ENCODE measurements at regions not wholly inside any gene's neighbourhood (a gene's known extent, or its start where the extent isn't known, plus 50 kb on each side); places are given as distances from the start of the nearest gene placed in this dataset.

- H3K23ac ChIP-seq (ENCODE audit: insufficient read length, low read depth, low read length) = no peak overlapping the region
- no peaks in the 10 kb centered on the region for H3K9me3 ChIP-seq (ENCODE audit: control insufficient read depth, low read depth, low read length)
- no peaks in the 10 kb centered on the region for H3K79me1 ChIP-seq (ENCODE audit: insufficient read depth, low read depth, low read length, poor library complexity, severe bottlenecking)
- no peak overlapping the region for H3K56ac ChIP-seq (ENCODE audit: insufficient read length, low read depth, low read length)
- no peak overlapping the region for H3K9ac ChIP-seq (ENCODE audit: extremely low read depth, insufficient read length, low read length)
- Mint-ChIP-seq H3K27ac (no peak overlapping the region), H3K36me3 (ENCODE audit: insufficient read depth in 1 of 3, low read depth in 3 of 3) (peaks cover 0 to 2% (median 0%) of the 10 kb centered on the region in 3 experiments; a peak in 1 of 7 replicates), H3K9me3 (peaks cover 2 to 3% of the 10 kb centered on the region in 2 experiments; a peak in 2 of 5 replicates), H3K27me3 (ENCODE audit: low read depth) (no peaks in the 10 kb centered on the region), H3K4me1 (peaks cover 4 to 5% of the 10 kb centered on the region in 2 experiments; a peak in 3 of 4 replicates), H3K4me3 (no peak overlapping the region)
- no peak overlapping the region for H3T11ph ChIP-seq (ENCODE audit: low read length)
- no peak overlapping the region for H2BK120ac ChIP-seq (ENCODE audit: low read depth, low read length, poor library complexity, severe bottlenecking)
- 100% methylated on average over 1 of the region's 2 CpGs for WGBS (ENCODE audit: extremely low coverage, insufficient read length, low lambda C conversion rate)
- no peak overlapping the region for H3K14ac ChIP-seq (ENCODE audit: insufficient read depth, low read length)
- TF ChIP-seq CTCF (conservative IDR thresholded peaks at IDR 0.05) = no peak
- no peaks in the 10 kb centered on the region for H3K79me2 ChIP-seq (ENCODE audit: insufficient read depth, low read length)
- H4K91ac ChIP-seq (ENCODE audit: insufficient read length, low read depth, low read length) = no peak overlapping the region
- no peak overlapping the region for H3K4ac ChIP-seq (ENCODE audit: low read depth, low read length)
- H2AFZ ChIP-seq (ENCODE audit: low read length) = no peak overlapping the region
- H4K20me1 ChIP-seq (ENCODE audit: control insufficient read depth, insufficient read depth, insufficient read length) = no peaks in the 10 kb centered on the region
- no peak overlapping the region for H2BK12ac ChIP-seq (ENCODE audit: insufficient read length, low read depth, low read length)
- H3K27me3 ChIP-seq (ENCODE audit: insufficient read depth, low read length) = no peaks in the 10 kb centered on the region; the same call in 1 of the 2 replicates
- no peaks in the 10 kb centered on the region for H3K23me2 ChIP-seq (ENCODE audit: insufficient read length, low read depth, low read length, poor library complexity, severe bottlenecking)
- no peak for DNase-seq
- no peak overlapping the region for H3K4me2 ChIP-seq (ENCODE audit: insufficient read depth, insufficient read length, low read length)
- no peak overlapping the region for H3K27ac ChIP-seq (ENCODE audit: insufficient read length, low read depth, low read length)
- H3K4me1 ChIP-seq (ENCODE audit: insufficient read depth, low read length) = no peaks in the 10 kb centered on the region
- H2BK15ac ChIP-seq (ENCODE audit: low read depth, low read length) = no peak overlapping the region
- H2BK20ac ChIP-seq (ENCODE audit: low read depth, low read length, poor library complexity, severe bottlenecking) = no peak overlapping the region
- H3K18ac ChIP-seq (ENCODE audit: insufficient read length, low read depth, low read length) = no peak overlapping the region
- no peak overlapping the region for H4K8ac ChIP-seq (replicated peaks; ENCODE audit: insufficient read length, low read depth, low read length)
- H2AK5ac ChIP-seq (ENCODE audit: insufficient read length, low read length) = no peak overlapping the region
- H4K5ac ChIP-seq (ENCODE audit: insufficient read length, low read depth, low read length) = no peak overlapping the region
- no peak overlapping the region for H2BK5ac ChIP-seq (ENCODE audit: insufficient read length, low read length)
These were observed 160.1 kb upstream of the CPNE8 start for GRCh38 chr12:39065455-39065854.

Data from H9 (cell line).